Uterus (tissue), 2 donors: ENCODE measurements at regions not wholly inside any gene's neighbourhood (a gene's known extent, or its start where the extent isn't known, plus 50 kb on each side); places are given as distances from the start of the nearest gene placed in this dataset.

ENCODE experiments used
- POLR2A ChIP-seq, 2 donors: fragments of 450-650 bp; IDR thresholded peaks; one replicate each; pipeline ENCODE4 v1.6.1; 2016; ENCODE audit warnings: antibody characterized with exemption in 2 of 2, mild to moderate bottlenecking in 1 of 2, moderate library complexity in 1 of 2
- TF ChIP-seq, protein P1 (sequence below), 4 experiments: fragments of 200-600 bp in 2 of 4; fragments of 450-650 bp in 2 of 4; sonication (generic) in 2 of 4; IDR thresholded peaks; one replicate each; pipeline ENCODE4 v1.5.1; 2016 to 2019; ENCODE audit warnings: antibody characterized with exemption in 4 of 4, mild to moderate bottlenecking in 2 of 4, moderate library complexity in 1 of 4

DNA sequence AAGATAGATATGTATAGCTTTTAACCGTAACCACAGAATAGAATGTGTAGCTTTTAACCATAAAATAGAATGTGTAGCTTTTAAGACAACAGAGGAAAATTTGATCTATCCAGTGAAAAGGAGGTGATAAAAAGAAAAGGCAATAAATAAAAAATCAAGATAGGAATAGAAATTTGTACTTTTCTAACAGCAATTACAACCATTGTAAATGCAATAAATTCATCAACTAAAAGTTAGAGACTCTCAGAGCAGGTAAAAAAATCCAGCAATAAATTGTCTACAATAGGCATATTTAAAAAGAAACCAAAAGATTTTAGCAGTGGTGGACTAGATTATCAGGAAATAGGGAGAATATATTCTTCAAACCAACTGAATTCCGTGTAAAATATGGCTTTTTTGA, 63.8 kb upstream of the ABHD2 start:
- TF ChIP-seq, protein P1, sequence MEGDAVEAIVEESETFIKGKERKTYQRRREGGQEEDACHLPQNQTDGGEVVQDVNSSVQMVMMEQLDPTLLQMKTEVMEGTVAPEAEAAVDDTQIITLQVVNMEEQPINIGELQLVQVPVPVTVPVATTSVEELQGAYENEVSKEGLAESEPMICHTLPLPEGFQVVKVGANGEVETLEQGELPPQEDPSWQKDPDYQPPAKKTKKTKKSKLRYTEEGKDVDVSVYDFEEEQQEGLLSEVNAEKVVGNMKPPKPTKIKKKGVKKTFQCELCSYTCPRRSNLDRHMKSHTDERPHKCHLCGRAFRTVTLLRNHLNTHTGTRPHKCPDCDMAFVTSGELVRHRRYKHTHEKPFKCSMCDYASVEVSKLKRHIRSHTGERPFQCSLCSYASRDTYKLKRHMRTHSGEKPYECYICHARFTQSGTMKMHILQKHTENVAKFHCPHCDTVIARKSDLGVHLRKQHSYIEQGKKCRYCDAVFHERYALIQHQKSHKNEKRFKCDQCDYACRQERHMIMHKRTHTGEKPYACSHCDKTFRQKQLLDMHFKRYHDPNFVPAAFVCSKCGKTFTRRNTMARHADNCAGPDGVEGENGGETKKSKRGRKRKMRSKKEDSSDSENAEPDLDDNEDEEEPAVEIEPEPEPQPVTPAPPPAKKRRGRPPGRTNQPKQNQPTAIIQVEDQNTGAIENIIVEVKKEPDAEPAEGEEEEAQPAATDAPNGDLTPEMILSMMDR (IDR thresholded peaks at IDR 0.05), result no peak
- TF ChIP-seq POLR2A (IDR thresholded peaks at IDR 0.05), result no peak
